SK-N-MC (cell line): ENCODE measurements at regions not wholly inside any gene's neighbourhood (a gene's known extent, or its start where the extent isn't known, plus 50 kb on each side); places are given as distances from the start of the nearest gene placed in this dataset.

Experiments used
- EZH2 ChIP-seq: fragments of 200-600 bp; sonication (generic); IDR thresholded peaks from one replicate; pipeline ENCODE4 v1.6.1; 2017; ENCODE audit warnings: antibody characterized with exemption
- POLR2AphosphoS5 ChIP-seq: IDR thresholded peaks from 2 replicates; pipeline ENCODE4 v1.6.1; 2012; ENCODE audit warnings: mild to moderate bottlenecking, low read depth, low read length, borderline replicate concordance

DNA sequence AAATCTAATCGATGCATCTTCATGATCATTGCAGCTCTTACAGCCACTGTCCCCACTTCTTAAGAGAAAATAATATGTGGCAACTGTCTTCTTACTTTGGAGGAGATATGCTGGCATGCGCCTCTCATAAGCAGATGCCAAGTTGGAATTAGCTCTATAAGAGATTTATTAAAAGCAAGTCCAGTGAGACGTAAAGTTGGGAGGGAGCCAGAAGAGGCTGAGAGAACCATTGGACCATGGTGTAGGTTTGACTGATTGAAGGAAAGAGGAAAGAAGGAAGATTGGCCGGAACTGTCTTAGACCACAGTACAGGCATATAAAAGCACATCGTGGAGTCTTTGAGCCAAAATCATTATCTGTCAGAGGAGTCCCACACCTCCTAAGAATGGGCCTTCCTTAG lies 265.7 kb upstream of the ZC3H15 start:
- TF ChIP-seq POLR2AphosphoS5 (no peak), EZH2 (no peak)
